Stimulated activated CD8-positive, alpha-beta memory T cell treated with anti-CD3 and anti-CD28 coated beads, Interleukin-2, amount 100 ng/mL, for 1 hour (primary cell): ENCODE measurements at regions not wholly inside any gene's neighbourhood (a gene's known extent, or its start where the extent isn't known, plus 50 kb on each side); places are given as distances from the start of the nearest gene placed in this dataset.
"Not testable (repeated sequence)": the region's sequence is repeated elsewhere in the genome, so short reads cannot be mapped to it uniquely, and the experiment has no call there.

Experiments
- DNase-seq, 2 donors: peaks; one replicate each; pipeline ENCODE4 v3.0.0-alpha.2; 2020; ENCODE audit warnings: low read depth in 2 of 2

- DNase-seq: no peak
These were observed 363.5 kb upstream of the KLHL29 start for GRCh38 chr2:23021311-23022120.

GRCh38 chr2:23023722-23024121 lies 361.3 kb upstream of the KLHL29 start:
- no peak for DNase-seq

DNA sequence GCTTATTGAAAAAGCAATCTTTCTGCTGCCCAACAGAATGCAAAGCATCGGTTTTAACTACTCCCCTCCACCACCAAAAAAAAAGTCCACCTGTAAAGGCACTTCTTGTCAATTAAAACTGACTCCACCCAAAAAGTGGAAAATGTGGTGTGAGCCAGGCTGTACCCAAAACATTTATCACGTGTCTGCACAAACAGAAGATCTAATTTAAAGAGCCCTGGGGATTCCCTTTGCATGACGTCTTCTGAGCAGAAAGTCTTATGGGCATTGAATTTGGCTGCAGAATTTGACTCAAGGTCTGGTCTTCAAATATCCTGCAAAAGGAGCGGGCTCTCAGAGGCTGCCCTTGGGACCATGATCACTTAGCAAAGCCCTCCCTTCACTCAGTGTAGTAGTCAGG lies 358.3 kb upstream of the KLHL29 start:
- no peak for DNase-seq

GRCh38 chr2:23027396-23027795 lies 357.6 kb upstream of the KLHL29 start:
- no peak for DNase-seq

DNA sequence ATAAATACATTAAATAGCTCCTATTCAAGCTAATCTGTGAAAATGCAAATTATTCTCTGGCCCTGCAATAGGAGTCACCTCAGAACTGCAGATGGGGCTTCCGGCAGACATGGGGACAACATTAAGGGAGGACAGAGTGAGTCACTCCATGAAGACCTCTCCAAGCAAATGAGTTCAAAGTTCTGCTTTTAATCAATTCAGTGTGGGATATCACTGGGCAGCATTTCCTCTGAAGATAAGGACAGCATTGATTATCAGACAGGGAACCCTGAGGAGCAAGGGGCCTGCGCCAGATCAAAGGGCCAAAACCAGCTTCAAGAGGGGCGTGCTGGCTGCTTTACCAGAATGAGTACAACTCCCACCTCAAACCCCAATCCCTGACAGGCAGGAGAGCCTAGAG lies 356.9 kb upstream of the KLHL29 start:
- DNase-seq: no peak

GRCh38 chr2:23029111-23029510 lies 355.9 kb upstream of the KLHL29 start:
- DNase-seq: no peak

- DNase-seq: no peak
These were observed 355.0 kb upstream of the KLHL29 start for GRCh38 chr2:23029951-23030350.

DNA sequence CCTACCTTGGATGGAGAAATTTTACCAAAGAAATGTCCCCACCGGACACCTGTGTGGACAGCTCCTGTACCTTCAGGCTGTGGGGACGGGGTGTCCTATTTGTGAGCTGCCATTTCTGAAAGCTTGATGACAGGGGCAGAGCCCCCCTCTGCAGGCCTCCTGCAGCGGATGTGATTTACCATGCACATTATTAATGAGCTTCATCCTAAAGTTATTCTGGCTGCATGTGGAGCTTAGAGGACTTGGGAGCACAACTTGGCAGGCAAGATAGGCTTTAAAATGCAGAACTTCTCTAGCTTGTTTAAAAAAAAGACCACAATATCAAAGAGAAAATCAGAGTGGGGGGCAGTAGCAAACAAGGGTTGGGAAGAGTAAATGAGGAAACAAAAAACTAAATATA lies 350.0 kb upstream of the KLHL29 start:
- DNase-seq: no peak

GRCh38 chr2:23036629-23037028 lies 348.4 kb upstream of the KLHL29 start:
- no peak for DNase-seq

DNA sequence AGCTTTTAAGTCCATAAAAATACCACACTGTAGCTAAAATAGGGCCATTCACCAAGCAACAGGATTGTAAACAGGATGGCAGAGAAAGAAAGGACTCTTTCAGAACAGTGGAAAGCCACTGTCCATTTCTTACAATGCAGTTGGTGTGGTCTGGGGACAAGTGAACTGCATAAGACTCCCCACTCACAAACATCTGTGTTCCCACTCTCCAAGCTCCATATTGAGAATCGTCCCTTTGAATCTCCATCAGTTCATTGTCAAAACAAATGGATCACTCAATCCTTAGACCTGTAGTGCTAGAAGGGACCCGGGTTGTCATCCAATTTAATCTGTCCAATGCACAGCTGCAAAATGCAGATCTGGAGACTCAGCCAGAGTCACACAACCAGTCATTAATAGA lies 347.4 kb upstream of the KLHL29 start:
- no peak for DNase-seq

DNA sequence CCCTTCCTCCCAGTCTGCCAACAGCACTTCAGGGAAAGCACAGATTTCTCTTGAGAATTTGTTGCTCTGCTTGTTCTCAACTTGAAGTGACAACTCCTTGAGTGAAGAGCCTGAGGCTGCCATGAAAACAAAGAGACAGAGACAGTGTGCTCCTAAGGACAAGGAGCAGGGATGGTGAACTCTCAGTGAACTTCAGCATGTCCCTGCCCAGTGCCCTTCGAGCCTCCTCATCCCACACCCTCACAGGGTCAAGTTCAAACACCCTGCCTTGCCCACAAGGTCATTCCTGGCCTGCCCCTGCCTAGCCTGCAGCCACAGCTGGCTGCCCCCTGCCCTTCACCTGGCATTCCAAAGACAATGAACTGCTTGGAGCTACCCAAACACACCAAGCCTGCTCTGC lies 343.5 kb upstream of the KLHL29 start:
- DNase-seq: no peak

DNA sequence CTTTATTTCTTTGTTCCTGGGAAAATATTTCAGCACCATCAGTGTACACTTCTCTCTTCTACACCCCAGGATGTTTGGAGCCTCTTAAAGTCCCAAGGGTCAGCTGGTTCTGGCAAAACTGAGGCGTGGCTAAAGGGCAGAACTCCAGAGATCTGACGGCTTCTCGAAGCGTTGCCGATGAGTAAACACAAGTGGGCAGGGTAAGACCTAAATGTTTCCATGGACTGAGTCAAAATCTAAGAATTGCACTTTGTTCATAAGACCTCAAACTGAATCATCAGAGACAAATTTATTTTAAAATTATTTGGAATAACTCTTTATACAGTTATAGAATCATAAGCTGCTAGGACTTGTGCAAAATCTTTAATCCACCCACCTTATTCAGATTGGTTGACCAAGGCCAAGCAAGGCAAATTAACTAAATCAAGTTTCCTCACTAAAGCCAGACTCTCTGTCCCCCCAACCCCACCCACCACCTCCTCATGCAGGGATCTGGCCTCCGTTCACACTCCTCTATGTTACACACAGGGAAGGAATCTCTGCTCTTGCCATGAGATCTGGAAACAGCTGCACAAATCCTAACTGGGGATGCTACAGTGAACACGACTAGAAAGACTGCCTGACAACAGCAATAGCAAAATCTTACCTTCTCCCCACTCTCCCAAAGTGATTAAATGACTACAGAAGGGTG lies 342.6 kb upstream of the KLHL29 start:
- DNase-seq: no peak

DNA sequence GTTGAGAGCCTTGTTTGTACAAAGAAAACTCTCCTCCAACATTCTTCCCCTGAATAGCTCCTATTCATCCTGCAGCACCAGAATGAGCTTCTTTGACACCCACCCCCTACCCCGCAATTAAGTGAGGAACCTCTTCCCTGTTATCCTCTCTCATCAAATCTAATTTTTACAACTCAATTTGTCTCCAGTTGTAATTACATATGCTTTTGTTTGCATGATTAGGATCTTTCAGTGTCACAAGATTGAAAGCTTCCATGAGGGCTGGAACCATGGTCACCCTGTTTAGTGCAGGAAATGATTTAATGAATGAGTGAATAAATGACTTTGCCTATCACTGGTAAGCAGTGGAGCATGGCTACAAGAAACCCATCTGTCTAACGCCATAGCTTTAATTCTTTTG lies 334.6 kb upstream of the KLHL29 start:
- no peak for DNase-seq

DNA sequence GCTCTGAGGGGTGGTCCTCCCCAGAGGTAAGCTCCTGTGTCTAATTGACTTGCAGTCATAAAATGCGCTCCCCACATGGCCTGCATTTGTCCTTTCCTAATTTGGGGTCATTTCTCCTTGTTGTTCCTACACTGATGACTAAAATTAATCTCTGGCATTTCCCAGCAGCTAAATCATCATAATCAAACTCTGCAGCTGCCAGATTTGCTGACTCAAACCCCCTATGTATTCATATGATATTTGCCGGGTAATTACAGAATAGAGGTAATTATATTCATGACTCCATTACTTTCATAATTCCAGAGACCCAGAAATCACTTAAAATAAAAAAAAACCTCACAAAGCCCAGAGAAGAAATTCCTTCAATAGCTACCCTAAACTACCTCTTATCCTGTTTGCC lies 331.4 kb upstream of the KLHL29 start:
- no peak for DNase-seq

DNA sequence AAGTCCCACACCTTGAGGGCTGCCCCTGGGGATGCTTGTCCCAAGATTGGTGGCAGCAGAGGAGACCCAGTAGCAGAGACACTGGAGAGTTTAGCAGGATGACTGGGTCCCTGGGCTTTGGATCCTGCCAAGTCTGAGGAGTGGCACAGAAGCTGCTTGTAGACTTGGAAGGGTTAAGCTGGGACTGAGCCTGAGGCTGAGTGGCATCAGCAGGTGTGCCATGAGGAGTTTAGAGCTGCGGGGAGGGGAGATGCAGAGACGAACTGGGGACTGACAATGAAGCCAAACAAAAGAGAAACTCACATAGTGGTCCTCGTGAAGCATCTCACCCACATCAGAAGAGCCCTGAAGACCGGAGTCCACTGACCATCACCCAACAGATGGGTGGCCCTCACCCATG lies 329.7 kb upstream of the KLHL29 start:
- DNase-seq: no peak

DNA sequence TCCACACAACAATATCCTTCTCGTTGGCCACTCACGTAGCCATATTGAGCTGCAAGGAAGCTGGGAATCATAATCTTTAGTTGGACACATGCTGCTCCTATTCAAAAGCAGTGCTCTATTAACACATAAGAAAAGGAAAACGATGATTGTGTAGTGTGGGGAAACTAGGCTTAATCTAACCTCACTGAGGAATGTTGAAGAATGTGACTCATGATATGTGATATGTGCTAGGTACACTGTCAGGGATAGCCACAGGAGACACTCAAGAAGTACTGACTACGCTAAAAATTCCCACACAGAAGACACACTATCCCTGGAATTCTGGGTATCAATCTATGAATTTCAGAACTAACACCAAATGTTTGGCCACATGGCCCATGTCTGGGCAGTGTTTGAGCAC lies 328.1 kb upstream of the KLHL29 start:
- not testable (repeated sequence) for DNase-seq

DNA sequence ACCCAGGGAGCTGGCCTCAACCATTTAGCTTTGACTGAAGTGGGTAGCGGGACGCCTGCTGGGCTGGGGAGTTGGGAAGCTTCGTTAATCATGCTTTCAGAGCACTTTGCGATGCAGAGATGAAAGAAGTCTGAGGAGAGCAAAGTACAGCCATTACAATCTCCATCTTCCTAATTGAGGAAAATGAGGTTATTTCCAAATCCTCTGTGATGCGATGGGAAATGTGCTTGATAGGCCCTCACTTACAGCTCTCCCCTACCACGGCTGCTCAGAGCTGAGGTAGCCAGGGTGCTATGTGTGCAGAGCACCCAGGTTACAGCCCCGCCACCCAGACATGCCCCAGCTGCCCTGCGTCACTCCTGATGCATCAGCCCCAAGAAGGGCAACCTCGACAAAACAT lies 326.5 kb upstream of the KLHL29 start:
- no peak for DNase-seq

GRCh38 chr2:23065210-23065609 lies 319.8 kb upstream of the KLHL29 start:
- DNase-seq: no peak

DNA sequence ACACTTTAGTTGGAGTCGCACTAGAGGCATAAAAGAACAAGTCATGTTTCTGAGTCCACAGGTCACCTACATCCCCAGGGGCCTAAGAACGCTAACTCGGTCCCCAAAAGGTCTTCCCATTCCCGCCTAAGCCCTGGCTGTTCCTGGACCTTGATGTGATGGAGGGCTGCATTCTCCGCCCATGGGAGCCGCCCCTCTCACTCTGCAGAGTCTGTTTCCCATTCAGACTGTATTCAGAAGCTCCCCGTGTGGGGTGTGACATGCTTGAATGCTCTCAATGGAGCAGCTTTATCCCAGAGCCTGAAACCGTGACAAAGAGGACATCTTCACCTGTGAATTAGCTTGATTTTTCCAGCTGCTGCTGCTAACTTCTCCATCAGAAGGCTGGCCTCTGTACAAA lies 319.0 kb upstream of the KLHL29 start:
- no peak for DNase-seq

DNA sequence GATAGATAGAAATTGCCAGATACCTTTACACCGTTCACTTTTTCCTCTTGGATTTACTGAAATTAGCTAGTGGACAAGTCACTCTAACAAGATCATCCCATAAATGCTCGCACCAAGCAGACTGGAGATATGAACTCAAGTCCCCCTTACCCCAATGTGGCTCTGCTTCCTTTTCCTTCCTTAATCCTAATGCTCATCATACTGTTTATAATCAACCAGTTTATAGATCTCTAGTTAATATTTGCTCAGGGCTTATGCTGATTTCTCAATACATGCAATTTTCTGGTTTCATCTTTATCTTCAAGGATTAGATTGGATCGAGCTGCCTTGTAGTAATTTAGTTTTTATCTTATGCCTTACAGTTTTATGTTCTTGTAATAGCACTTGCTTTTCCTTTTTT lies 318.3 kb upstream of the KLHL29 start:
- DNase-seq: no peak

- no peak for DNase-seq
These were observed 315.8 kb upstream of the KLHL29 start for GRCh38 chr2:23069156-23069555.

DNA sequence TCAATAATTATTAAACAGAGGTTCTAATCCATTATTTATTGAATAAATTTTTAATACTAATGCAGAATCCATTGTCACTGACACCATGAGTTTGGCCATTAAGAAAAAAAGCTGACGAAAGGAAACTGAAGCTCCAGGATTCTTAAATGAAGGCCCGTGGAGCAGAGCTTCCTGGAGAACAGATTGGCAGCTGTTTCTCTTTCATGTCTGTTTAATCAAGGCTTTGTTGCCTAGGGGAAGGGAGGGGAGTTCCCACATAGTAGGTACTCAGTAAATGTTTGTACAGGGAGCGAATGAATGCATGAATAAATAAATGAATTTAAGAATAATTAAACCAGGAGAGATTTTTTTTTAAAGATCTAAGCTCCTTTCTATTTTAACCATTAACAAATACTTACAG lies 315.1 kb upstream of the KLHL29 start:
- no peak for DNase-seq

- no peak for DNase-seq
These were observed 311.9 kb upstream of the KLHL29 start for GRCh38 chr2:23073056-23073455.

- DNase-seq: no peak
These were observed 311.3 kb upstream of the KLHL29 start for GRCh38 chr2:23073671-23074070.
